NCI-H2029 (cell line): ENCODE measurements at regions not wholly inside any gene's neighbourhood (a gene's known extent, or its start where the extent isn't known, plus 50 kb on each side); places are given as distances from the start of the nearest gene placed in this dataset.
A peak's percentile ranks its signal among the peaks of the same experiment; 100 is the strongest.

Experiments
- DNase-seq: peaks from one replicate; lab custom pipeline; 2025; lab: John Stamatoyannopoulos, UW

DNA sequence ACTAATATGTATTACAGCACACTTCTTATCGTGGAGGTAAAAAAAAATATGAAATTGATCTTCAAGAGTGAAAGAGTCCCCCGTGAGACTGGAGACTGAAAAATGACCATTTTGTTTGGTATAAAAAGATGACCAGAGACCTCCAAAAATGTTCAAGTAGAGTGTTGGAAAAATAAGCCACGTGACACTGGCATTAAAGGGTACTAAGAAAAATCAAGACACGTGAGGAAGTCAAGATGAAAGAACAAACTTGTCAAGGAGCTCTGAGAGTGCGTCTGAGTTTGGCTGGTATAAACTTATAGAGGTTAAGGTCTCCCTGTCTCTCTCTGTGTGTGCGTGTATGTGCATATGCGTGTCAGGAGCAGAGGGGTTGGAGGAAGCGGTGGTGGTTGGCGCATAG is 362.7 kb upstream of the COBL start:
- DNase-seq = no peak

DNA sequence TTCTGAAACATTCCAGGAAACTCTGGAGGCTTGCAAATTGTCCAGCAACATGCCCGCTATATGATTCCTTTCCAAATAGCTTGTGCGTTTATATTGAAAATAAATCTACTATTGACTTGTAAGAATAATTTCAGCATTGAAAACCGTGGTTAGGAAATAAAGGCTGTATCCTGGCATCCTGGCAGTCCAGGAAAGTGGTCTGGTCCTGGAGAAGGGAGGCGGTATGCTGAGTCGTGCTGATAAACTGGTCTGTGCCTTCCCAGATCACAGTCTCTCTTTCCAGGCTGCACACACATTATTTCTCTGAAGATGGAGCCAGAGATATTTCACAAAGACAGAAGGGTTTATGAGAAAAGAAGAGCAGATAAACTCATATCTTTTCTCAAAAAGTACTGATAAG is 350.1 kb upstream of the COBL start:
- no peak for DNase-seq

DNA sequence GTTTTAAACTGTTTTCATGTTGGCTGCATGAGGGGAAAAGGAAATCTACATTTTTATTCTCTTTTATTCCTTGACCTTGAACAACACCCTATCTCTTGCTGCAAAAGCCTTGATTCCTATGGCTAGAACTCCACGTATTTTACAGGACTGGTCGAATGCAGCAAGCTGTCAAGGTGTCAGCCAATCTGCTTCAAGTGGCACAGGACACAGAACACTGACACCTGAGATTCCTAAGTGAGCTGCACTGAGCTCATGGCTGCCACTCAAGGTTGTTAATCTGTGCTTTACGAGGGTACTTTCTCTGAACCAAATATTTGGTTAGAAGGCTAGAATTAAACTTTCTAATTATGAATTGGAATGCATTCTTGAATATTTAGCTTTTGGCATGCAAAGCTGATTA is 349.7 kb upstream of the COBL start:
- DNase-seq = no peak

DNA sequence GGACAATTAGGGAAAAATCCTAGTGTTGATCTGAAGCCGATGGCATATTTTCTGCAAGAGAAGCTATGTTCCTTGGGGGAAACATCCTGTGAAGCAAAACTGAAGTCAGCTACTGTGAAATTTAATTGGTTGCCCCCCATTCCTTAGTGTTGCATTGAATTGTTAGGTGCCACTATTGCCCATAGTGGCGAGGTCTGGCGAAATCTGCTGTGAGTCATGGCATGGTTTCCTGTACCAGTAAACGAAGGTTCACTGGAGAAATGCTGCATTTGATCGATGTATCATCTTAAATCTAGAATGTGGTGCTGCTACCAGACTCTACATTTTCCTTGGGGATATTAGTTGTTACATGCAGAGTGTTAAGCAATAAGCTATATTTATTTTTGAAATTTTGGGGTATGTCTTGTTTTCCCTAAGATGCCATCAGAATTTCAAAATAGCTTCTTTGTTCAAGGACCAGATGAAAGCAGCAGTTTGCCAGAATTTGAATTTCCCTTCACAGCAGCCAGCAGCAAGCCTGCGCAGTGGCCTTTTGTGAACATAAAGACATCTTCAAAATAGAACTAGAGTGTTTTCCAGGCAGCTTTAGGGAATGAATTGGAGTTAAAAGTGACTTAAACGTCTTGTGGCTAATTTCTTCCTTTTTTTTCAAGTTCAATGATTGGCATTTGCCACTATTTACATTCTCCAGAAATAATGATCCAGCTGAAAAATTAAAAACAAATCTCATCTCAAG is 348.6 kb upstream of the COBL start:
- no peak for DNase-seq

DNA sequence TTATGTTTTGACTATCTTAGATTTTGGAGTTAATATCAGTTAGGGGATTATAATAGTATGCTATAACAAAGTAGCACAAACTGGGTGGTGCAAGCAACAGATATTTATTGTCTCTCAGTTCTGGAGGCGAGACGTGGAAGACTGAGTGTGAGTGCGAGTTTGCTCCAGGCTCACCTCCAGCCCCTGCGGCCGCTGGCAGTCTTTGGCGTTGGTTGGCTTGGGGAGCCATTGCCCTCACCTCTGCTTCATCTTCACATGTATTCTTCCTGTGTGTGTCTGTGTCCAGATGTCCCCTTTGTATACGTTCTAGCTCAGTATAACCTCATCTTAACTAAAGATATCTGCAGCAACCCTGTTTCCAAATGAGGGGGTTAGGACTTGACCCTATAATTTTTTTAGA is 343.9 kb upstream of the COBL start:
- DNase-seq = no peak

DNA sequence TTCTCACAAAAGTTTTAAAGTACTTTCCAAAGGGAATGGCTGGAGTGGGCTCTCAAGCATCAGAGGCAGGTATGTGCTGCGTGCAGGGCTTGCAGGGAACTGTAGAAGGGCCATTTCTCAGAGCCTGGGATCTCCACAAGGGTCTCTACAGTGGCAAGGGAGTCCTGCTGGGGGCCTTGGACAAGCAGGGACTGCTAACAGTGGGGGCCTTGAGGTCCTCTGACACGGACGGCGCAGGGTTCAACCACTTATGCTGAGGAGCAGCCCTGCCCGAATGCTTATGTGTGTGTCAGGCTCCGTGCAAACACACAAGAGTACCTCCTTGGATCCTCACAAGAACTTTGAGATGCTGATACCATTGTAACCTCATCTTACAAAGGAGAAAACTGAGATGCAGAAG is 342.1 kb upstream of the COBL start:
- DNase-seq = no peak

DNA sequence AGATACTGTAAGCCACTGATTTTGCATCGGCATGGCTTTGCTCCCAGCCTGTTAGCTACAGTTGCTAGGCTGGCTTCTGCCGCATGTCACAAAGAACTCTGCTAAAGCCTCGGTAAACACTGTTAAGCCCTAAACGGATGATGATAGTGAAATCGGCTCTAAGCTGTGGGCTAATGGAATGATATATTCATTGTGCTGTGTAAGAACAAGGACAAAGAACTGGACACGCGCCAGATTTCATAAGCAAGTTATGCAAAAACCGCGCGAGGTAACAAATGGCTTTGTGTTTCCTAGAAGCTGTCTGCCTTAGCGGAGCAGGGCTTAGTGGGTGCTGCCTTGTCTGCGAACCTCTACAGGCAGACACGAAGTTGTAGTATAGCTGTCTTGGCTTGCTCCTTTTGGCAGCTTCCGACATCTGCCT is 331.3 kb upstream of the COBL start:
- peak; percentile 49 for DNase-seq

DNA sequence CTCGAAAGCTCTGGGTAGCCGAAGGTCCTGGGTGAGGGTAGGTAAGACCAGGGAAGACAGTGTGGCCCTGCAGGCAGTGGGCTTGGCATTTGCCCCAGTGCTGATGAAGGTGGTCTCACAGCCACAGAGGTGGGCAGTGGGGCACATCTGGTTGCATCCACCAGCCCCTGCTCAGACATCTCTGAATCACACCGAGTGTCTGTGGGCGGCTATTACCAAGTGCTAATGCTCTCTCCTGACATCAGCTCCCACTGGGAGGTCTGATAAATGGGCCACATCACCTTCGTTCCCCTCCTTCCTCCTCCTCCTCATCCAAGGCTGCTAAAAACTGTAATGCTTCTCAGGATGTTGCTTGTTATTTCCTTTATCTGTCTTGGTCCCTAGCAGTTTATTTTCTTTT is 330.9 kb upstream of the COBL start:
- DNase-seq = no peak

DNA sequence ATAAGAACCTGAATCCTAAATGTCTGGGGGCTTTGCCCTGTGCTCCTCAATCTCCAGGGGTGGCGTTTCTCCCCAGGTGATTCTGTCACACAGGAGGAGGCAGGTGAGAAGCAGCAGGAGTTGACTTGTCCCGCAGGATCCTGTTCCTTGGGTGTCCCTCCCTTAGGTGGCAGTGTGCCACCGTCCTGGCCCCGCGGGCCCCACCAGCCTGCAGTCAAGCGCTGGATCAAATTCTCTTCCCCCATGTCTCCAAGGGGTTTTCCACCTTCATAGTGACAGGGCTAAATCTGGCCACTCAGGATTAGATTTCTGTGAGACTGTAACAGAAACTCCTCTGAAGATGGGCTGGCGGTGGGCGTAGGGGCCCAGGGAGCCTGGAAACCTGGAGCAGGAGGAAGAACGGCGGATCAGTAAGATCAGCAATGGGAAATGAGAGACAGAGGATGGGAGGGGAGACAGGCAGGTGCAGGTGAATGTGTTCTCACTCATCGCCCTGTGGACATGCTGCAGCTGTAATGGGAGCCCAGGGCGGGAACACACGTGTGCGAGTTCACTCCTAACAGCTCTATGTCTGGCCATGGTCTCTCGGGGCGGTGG is 329.2 kb upstream of the COBL start:
- DNase-seq = no peak

DNA sequence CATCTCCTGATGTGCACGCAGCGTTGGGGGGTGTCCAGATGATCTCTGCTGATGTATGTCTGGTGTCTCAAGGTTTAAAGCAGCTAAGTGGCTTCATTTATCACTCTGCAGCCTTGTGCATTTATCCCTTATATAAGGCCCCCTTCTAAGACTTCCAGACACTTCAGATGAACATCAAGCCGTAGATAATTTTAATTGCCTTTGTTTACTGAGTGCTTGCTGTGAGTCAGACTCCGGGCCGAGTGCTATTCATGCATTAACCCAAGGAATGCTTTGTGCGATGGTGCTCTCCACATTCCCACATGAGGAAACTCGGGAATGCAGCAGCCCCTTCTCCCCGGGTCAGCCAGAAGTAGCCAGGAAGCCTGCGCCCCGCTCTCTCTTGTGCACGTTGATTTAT is 328.6 kb upstream of the COBL start:
- no peak for DNase-seq

DNA sequence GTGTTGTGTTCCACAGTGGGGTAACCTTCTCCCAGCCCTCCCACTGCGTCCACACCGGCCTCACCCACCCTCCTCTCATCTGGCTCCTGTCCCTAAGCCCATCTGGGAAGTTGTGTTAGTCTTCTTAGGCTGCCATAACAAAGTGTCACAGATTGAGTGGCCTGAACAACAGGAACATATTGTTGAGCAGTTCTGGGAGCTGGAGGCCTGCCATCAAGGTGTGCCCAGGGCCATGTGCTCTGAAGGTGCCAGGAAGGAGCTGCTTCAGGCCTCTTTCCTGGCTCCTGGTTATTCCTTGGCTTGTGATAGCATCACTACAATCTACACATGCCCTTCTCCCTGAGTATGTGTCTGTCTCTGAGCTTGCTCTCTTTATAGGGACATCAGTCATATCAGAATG is 327.6 kb upstream of the COBL start:
- DNase-seq = no peak

DNA sequence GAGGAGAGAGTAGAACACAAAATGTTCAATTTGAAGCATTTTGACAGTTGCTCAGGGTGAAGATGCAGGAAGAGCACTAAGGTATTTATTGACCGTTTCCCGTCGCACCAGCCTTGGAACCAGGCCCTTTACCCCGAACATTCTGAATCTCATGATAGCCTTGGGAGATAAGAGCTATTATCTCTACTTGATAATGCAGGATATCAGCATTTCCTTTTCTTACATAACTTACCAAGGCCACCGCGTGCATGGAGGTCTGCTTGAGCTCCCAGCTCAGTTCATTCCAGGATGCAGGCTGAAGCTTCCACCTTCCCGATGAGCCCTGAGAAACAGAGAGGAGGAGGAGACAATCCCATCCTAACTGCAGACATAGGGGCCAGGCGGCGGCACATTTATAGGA is 324.2 kb upstream of the COBL start:
- no peak for DNase-seq

DNA sequence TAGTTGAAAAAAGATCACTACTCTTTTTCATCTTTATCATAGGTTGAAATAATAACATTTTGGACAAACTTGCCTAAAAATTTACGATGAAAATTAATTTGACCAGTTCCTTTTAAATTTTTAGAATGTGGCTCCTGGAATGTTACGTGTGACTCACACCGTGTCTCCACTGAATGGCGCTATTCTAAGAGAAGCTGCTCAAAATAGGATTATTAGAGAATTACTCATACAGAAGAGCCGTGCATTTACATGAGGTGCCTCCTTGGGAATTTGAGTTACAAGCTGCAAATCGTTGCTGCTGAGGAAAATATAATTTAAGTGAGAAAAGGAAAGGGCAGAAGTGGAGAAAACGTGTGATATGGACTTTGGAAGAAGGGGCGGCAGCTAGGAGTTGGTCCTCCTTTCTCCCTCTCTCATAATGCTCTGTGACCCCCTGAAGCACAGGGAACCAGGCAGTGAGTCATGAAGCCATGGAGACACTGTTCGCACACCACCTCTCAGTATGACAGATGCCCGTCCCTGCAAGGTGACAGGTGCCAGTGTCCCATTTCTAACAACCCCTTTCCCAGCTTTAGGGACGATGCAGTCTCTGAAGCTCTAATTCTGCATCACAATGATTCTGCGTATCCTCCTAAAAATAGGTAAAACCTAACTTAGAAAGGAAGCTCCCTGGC is 323.2 kb upstream of the COBL start:
- DNase-seq = no peak

DNA sequence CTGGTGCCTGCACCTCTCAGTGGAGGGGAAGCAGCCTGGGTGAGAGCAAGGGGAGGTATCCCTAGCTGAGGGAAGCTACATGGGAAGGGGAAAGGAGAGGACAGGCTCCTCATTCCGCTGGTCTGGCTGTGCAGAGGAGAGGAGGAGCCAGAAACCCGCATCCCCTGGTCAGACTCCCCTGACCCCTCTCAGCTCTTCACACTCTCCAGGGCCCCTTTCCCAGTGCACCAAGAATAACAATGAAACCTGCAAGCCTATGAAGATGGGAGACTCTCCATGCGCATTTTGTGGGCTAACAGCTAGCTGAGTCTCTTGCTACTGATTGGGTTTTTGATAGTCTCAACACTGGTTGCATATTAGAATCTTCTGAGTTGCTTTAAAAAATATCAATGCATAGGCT is 319.9 kb upstream of the COBL start:
- DNase-seq = no peak

DNA sequence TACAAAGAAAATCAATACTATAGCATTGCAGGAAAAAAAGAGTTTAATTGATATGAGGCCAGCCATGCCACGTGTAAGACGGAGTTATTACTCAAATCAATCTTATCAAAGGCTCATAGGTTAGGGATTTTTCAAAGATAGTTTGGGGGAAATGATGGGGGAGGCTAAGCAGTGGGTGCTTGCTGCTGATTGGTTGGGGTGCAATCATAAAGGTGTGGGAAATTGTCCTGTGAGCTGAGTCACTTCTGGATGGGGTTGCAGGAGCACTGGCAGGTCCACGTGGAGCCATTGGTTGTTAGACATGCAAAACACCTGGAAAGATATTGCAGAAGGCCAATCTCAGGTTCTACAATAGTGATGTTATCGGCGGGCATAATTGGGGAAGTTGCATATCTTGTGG is 319.2 kb upstream of the COBL start:
- DNase-seq = no peak

DNA sequence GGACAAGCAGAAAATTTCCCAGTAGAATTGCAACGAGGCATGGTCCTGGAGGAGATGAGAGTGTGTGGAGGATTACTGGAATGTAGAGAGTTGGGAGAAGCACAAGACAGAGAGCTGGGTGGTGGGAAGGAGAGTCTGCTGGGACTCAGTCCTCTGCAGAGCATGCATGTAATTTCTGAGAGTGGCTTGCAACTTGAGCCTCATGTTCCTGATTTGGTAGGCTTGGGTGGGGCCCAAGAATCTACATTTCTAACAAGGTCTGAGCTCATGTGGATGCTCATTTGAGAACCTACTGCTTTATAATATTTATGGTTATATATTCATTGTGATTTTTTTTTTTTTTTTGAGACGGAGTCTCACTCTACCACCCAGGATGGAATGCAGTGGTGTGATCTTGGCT is 317.9 kb upstream of the COBL start:
- DNase-seq = no peak

DNA sequence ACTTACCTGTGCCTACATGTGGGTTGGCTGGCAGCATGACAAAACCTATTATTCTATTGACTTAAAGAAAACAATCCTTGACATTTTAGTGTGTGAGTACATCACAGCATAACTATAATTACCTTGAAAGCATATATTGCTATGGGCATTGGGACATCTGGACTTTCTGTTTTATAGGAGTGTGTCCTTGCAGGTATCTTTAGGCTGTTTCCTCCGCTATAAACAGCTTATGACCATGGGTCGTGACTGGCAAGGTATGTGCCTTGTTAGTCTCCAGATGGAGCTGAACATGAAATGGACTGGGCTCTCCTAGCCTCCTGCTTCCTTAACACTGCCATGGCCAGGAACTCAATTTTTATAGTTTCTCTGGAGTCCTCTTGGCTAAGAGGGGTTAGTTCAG is 317.4 kb upstream of the COBL start:
- DNase-seq = no peak

DNA sequence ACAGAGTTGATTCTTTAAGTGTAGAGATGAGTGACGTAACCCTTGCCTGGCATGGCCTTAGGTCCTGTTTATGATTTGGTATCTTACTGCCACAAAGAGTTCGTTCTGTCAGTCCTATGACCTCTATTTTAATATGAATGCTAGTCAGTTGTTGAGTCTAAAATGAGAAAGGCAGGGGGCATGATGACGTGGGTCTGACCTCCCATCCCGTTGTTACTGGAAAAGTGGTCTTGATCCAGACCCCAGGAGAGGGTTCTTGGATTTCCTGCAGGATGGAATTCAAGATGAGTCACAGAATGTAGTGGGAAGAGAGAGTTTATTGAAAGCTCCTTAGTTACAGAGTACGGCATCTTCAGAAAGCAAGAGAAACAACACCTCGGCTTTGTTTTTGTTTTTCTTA is 317.0 kb upstream of the COBL start:
- DNase-seq = no peak

DNA sequence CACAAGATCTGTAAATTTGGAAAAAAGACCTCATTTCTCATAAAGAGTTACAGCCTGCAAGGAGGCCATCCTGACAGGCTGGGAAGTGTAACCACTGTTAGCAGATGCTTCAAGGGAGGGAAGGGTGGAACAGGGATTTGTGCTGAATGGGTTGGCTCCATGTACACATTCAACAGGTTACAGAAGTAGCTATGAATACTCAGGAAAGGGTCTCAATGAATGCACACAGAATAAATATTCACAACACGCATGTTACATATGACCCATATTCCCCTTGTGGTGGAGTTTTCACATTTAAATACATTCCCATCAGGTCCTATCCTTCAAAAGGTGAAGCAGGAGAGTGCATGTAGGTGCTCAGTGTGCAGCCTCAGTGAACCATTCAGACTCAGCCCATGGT is 316.4 kb upstream of the COBL start:
- DNase-seq = no peak

DNA sequence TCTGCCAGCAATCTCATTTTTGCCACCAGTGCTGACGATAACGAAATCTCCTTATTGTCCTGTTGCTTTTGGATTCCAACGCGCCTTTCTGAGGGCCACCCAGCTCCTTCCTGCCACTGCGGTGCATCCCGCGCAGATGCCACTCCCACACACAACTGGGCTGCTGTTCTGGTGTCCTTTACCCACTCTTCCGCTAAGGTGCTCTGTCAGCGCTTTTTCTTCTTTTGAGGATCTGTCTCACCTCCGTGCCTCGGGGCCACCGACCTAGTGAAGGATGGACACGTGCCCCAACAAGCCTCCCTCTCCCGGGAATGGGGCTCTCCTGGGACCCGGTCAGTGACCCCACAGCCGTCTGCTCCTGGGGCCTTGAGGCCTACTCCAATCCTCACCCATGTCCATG is 314.3 kb upstream of the COBL start:
- DNase-seq = no peak

DNA sequence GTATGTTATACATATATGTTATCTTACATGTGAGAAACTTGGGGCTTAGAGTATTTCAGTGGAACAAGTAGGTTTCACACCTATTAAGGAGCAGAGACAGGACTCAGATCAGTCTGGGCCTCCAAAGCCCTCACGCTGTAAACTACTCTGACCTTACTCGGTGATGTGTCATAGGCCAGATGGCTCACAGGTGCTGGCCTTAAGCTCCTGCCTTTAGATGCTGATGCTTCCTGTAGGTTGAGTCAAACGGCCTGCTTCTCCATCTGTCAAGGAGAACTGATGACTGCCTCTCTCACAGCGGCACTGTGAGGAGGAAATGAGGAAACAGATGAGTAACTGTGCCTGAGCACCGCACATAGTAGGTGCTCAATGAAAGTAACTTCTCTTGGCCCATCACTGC is 312.6 kb upstream of the COBL start:
- DNase-seq = no peak

DNA sequence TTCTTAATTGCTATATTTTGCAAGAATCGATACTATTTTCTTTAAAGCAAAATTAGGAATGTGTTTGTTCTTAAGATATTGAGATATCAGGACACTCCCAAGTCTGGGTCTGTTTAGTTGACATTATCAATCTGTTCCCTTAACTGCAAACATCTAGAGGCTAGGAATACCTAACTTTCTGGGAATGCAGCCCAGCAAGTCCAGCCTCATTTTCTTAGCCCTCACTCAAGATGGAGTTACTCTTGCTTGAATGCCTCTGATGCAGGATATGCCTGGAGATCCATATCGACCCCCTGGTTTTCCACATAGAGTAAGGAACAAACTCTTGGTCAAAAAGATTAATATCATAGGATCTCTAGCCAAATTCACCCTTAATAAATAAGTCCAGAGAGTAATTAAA is 305.3 kb upstream of the COBL start:
- no peak for DNase-seq

DNA sequence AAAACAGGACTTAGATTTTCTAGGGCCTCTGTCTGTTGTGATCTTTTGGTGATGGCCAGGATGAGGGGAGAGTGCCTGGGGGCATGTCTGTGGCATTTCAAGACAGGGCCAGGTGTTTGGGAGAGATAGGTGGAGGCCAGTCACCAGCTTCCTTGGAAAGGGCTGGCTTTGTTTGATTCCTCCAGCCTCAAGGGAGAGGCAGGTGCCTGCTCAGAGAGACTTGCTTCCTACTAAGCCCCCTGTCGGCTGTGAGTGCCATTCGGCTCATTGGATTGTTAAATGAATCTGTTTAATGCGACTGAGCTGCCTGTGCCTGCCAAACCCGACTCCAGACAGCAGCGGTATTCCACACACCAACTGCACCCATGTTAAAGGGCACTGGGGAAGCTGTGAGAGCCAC is 304.1 kb upstream of the COBL start:
- no peak for DNase-seq

DNA sequence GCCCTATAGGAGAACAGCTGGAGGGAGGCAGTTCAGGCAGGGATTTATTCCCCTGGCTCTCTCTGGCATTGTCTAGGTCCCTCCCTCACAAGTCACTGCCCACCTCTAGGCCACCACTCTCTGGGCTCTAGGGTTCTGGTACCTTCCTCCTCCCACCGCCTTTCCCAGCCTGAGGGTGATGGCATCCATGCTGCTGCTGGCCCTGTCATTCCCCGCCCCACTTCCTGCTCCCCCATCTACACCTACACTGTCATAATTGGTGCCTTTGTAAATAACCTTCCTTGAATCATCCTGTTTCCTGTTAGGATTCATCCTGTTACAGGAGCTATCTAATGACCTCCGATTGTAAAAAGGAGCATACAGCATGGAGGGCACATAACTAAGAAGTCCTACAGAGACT is 303.3 kb upstream of the COBL start:
- peak; percentile 5 for DNase-seq
